ENCODE measurements at regions not wholly inside any gene's neighbourhood (a gene's known extent, or its start where the extent isn't known, plus 50 kb on each side); places are given as distances from the start of the nearest gene placed in this dataset.
"Not testable (repeated sequence)": the region's sequence is repeated elsewhere in the genome, so short reads cannot be mapped to it uniquely, and the experiment has no call there.

- FAIRE-seq, result no peak
Observed at GRCh38 chr1:70674941-70675685, 264.0 kb downstream of the CTH start.

- no peak for FAIRE-seq
Observed at GRCh38 chr1:70675737-70676156, 264.7 kb downstream of the CTH start.

GRCh38 chr1:70685300-70686286 lies 274.5 kb downstream of the CTH start:
- FAIRE-seq, result no peak

GRCh38 chr1:70688580-70688979 lies 277.5 kb downstream of the CTH start:
- no peak for FAIRE-seq

GRCh38 chr1:70706381-70707037 lies 295.4 kb downstream of the CTH start:
- FAIRE-seq, result no peak

- peak; percentile 29 for FAIRE-seq
Observed at GRCh38 chr1:70707214-70707613, 296.1 kb downstream of the CTH start.

GRCh38 chr1:70714149-70714548 lies 303.1 kb downstream of the CTH start:
- FAIRE-seq, result no peak

GRCh38 chr1:70717211-70717610 lies 306.1 kb downstream of the CTH start:
- FAIRE-seq, result no peak

- no peak for FAIRE-seq
Observed at GRCh38 chr1:70717656-70718055, 306.6 kb downstream of the CTH start.

GRCh38 chr1:70718086-70718630 lies 307.1 kb downstream of the CTH start:
- FAIRE-seq, result no peak

GRCh38 chr1:70719154-70719553 lies 308.1 kb downstream of the CTH start:
- FAIRE-seq, result peak; percentile 35

GRCh38 chr1:70720109-70720508 lies 309.0 kb downstream of the CTH start:
- no peak for FAIRE-seq

GRCh38 chr1:70720521-70720920 lies 309.5 kb downstream of the CTH start:
- FAIRE-seq, result no peak

GRCh38 chr1:70727886-70728489 lies 316.9 kb downstream of the CTH start:
- no peak for FAIRE-seq

GRCh38 chr1:70736518-70736917 lies 311.1 kb downstream of the PTGER3 start:
- FAIRE-seq, result not testable (repeated sequence)

GRCh38 chr1:70737125-70737524 lies 310.5 kb downstream of the PTGER3 start:
- FAIRE-seq, result no peak

- FAIRE-seq, result no peak
Observed at GRCh38 chr1:70738624-70739023, 309.0 kb downstream of the PTGER3 start.

- FAIRE-seq, result no peak
Observed at GRCh38 chr1:70745199-70745598, 302.4 kb downstream of the PTGER3 start.

- FAIRE-seq, result not testable (repeated sequence)
Observed at GRCh38 chr1:70746062-70746461, 301.6 kb downstream of the PTGER3 start.

GRCh38 chr1:70747123-70747522 lies 300.5 kb downstream of the PTGER3 start:
- not testable (repeated sequence) for FAIRE-seq

- FAIRE-seq, result not testable (repeated sequence)
Observed at GRCh38 chr1:70751676-70752287, 295.8 kb downstream of the PTGER3 start.

GRCh38 chr1:70754701-70755100 lies 292.9 kb downstream of the PTGER3 start:
- FAIRE-seq, result no peak

Data from endometrium (tissue), 2 donors.